HepG2 (cell line): ENCODE measurements at regions not wholly inside any gene's neighbourhood (a gene's known extent, or its start where the extent isn't known, plus 50 kb on each side); places are given as distances from the start of the nearest gene placed in this dataset.

Source experiments
- ARID4A ChIP-seq: sonication (generic); formaldehyde crosslinking; IDR thresholded peaks from 2 replicates; pipeline ENCODE4 v1.5.0; 2020; ENCODE audit warnings: mild to moderate bottlenecking, missing genetic modification reagents, borderline replicate concordance
- BCL6 ChIP-seq: IDR thresholded peaks from 2 replicates; pipeline ENCODE4 v1.6.1; 2016; ENCODE audit warnings: missing genetic modification reagents, missing compliant biosample characterization
- CSRNP2 ChIP-seq: sonication (generic); formaldehyde crosslinking; conservative IDR thresholded peaks from 2 replicates; pipeline ENCODE4 v1.8.0; 2022; ENCODE audit warnings: low read depth, missing genetic modification reagents
- GLI4 ChIP-seq: sonication (generic); formaldehyde crosslinking; IDR thresholded peaks from 2 replicates; pipeline ENCODE4 v1.5.1; 2020; ENCODE audit warnings: missing genetic modification reagents, mild to moderate bottlenecking, moderate library complexity, borderline replicate concordance
- HDAC6 ChIP-seq: fragments of 200-600 bp; sonication (generic); IDR thresholded peaks from 2 replicates; pipeline ENCODE4 v1.7.0; 2017; ENCODE audit warnings: mild to moderate bottlenecking, antibody characterized with exemption, low read length, low read depth
- NFE2 ChIP-seq: sonication (generic); formaldehyde crosslinking; IDR thresholded peaks from 2 replicates; pipeline ENCODE4 v1.4.0; 2020; ENCODE audit warnings: missing genetic modification reagents
- REXO4 ChIP-seq: sonication (generic); formaldehyde crosslinking; IDR thresholded peaks from 2 replicates; pipeline ENCODE4 v1.8.0; 2022; ENCODE audit warnings: missing genetic modification reagents, mild to moderate bottlenecking, borderline replicate concordance
- RNF2 ChIP-seq: fragments of 450-650 bp; conservative IDR thresholded peaks from 2 replicates; pipeline ENCODE4 v1.6.1; 2016; ENCODE audit warnings: low read depth
- SCMH1 ChIP-seq: sonication (generic); formaldehyde crosslinking; IDR thresholded peaks from 2 replicates; pipeline ENCODE4 v1.9.0; 2021; ENCODE audit warnings: missing genetic modification reagents, mild to moderate bottlenecking, borderline replicate concordance
- SMC3 ChIP-seq: IDR thresholded peaks from 2 replicates; pipeline ENCODE4 v1.6.1; 2011; ENCODE audit warnings: low read length, improper control_type of control experiment
- SPEN ChIP-seq: sonication (generic); formaldehyde crosslinking; IDR thresholded peaks from 2 replicates; pipeline ENCODE4 v1.5.1; 2020; ENCODE audit warnings: low read depth, mild to moderate bottlenecking, missing genetic modification reagents
- SYNCRIP ChIP-seq: fragments of 200-400 bp; formaldehyde crosslinking; IDR thresholded peaks from 2 replicates; pipeline ENCODE4 v1.6.1; 2018; ENCODE audit warnings: mild to moderate bottlenecking, low read depth, low read length; ENCODE audit not compliant: insufficient read depth
- TBX3 ChIP-seq: fragments of 450-650 bp; IDR thresholded peaks from 2 replicates; pipeline ENCODE4 v1.6.1; 2017; ENCODE audit warnings: antibody characterized with exemption, mild to moderate bottlenecking, inconsistent platforms, borderline replicate concordance
- TSC22D2 ChIP-seq: sonication (generic); formaldehyde crosslinking; IDR thresholded peaks from 2 replicates; pipeline ENCODE4 v1.5.1; 2020; ENCODE audit warnings: missing genetic modification reagents, mild to moderate bottlenecking, borderline replicate concordance
- ZFP82 ChIP-seq: sonication (generic); formaldehyde crosslinking; IDR thresholded peaks from 2 replicates; pipeline ENCODE4 v1.5.1; 2020; ENCODE audit warnings: mild to moderate bottlenecking, missing genetic modification reagents, borderline replicate concordance
- ZMYM3 ChIP-seq: sonication (generic); formaldehyde crosslinking; IDR thresholded peaks from 2 replicates; pipeline ENCODE4 v1.5.1; 2020; ENCODE audit warnings: mild to moderate bottlenecking, missing genetic modification reagents
- ZNF138 ChIP-seq: sonication (generic); formaldehyde crosslinking; IDR thresholded peaks from 2 replicates; pipeline ENCODE4 v1.5.0; 2020; ENCODE audit warnings: mild to moderate bottlenecking, low read depth, missing genetic modification reagents
- ZNF260 ChIP-seq: sonication (generic); formaldehyde crosslinking; IDR thresholded peaks from 2 replicates; pipeline ENCODE4 v1.4.0; 2020; ENCODE audit warnings: missing genetic modification reagents, low read depth, mild to moderate bottlenecking, borderline replicate concordance
- ZNF333 ChIP-seq: sonication (generic); formaldehyde crosslinking; IDR thresholded peaks from 2 replicates; pipeline ENCODE4 v1.4.0; 2020; ENCODE audit warnings: mild to moderate bottlenecking, missing genetic modification reagents, borderline replicate concordance
- ZNF34 ChIP-seq: sonication (generic); formaldehyde crosslinking; IDR thresholded peaks from 2 replicates; pipeline ENCODE4 v1.4.0; 2020; ENCODE audit warnings: mild to moderate bottlenecking, missing genetic modification reagents, borderline replicate concordance
- ZNF543 ChIP-seq: sonication (generic); formaldehyde crosslinking; IDR thresholded peaks from 2 replicates; pipeline ENCODE4 v1.4.0; 2020; ENCODE audit warnings: mild to moderate bottlenecking, missing genetic modification reagents
- ZNF879 ChIP-seq: sonication (generic); formaldehyde crosslinking; IDR thresholded peaks from 2 replicates; pipeline ENCODE4 v1.8.1; 2023; ENCODE audit warnings: missing genetic modification reagents
- ZSCAN22 ChIP-seq: sonication (generic); formaldehyde crosslinking; IDR thresholded peaks from 2 replicates; pipeline ENCODE4 v1.4.0; 2020; ENCODE audit warnings: mild to moderate bottlenecking, missing genetic modification reagents
- TF ChIP-seq, protein P1 (sequence below): sonication (generic); formaldehyde crosslinking; IDR thresholded peaks from 2 replicates; pipeline ENCODE4 v1.9.0; 2022; ENCODE audit warnings: low read depth, missing genetic modification reagents

DNA sequence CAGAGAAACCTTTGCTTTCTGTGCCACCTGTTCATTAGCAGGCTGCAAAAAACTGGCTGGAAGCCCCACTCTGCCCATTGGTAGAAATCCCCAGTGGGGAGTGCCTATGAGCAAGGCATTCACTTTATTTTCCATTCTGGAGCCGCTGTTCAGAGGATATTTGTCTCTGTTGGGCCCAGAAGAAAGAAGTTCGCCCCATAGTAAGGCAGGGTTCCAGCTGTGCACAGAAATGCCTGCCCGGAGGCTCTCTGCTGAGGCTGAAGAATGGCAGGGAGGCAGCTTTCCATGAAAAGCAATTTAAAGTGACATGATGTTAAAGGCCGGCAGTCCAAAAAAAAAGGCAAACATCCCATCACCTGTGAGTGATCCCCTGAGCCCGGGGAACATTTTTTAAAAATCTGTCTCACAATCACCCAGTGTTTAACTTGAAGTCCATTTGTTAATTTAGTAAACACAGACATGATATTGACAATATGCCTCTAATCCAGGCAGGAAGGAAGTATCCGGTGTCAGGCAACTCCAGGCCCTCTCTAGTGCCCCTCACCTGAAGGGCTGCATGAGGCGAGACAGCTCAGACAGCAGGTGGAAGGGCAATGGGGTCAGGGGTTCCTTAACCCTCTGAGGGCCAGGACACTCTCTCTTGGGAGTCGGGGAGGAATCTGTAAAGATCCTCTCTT is 265.1 kb upstream of the SIX2 start (continued):
- TF ChIP-seq ARID4A (CRISPR knock-in tag) (peak; percentile 66; the same call in 1 of the 2 replicates), CSRNP2 (CRISPR knock-in tag) (no peak), ZMYM3 (peak; percentile 88), ZNF879 (CRISPR knock-in tag) (no peak), RNF2 (no peak), BCL6 (CRISPR knock-in tag) (peak; percentile 99), ZNF260 (no peak), TSC22D2 (CRISPR knock-in tag) (no peak), ZNF333 (CRISPR knock-in tag) (no peak), SYNCRIP (no peak), SCMH1 (CRISPR knock-in tag) (no peak), HDAC6 (no peak), ZSCAN22 (no peak), SPEN (CRISPR knock-in tag) (peak; percentile 69; the same call in 1 of the 2 replicates), ZFP82 (no peak), SMC3 (no peak), ZNF138 (no peak), TBX3 (peak; percentile 80; the same call in 1 of the 2 replicates), ZNF34 (CRISPR knock-in tag) (no peak), REXO4 (CRISPR knock-in tag) (no peak), GLI4 (no peak), NFE2 (CRISPR knock-in tag) (no peak), ZNF543 (CRISPR knock-in tag) (no peak)
- TF ChIP-seq, protein P1, sequence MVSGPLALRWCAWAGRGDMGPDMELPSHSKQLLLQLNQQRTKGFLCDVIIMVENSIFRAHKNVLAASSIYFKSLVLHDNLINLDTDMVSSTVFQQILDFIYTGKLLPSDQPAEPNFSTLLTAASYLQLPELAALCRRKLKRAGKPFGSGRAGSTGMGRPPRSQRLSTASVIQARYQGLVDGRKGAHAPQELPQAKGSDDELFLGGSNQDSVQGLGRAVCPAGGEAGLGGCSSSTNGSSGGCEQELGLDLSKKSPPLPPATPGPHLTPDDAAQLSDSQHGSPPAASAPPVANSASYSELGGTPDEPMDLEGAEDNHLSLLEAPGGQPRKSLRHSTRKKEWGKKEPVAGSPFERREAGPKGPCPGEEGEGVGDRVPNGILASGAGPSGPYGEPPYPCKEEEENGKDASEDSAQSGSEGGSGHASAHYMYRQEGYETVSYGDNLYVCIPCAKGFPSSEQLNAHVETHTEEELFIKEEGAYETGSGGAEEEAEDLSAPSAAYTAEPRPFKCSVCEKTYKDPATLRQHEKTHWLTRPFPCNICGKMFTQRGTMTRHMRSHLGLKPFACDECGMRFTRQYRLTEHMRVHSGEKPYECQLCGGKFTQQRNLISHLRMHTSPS, result peak; percentile 61
